Bone marrow (tissue), 2 donors: ENCODE measurements at regions not wholly inside any gene's neighbourhood (a gene's known extent, or its start where the extent isn't known, plus 50 kb on each side); places are given as distances from the start of the nearest gene placed in this dataset.
"Not testable (repeated sequence)": the region's sequence is repeated elsewhere in the genome, so short reads cannot be mapped to it uniquely, and the experiment has no call there.

Experiments
- DNase-seq, 2 donors: peaks; one replicate each; lab custom pipeline; 2025; lab: John Stamatoyannopoulos, UW

DNA sequence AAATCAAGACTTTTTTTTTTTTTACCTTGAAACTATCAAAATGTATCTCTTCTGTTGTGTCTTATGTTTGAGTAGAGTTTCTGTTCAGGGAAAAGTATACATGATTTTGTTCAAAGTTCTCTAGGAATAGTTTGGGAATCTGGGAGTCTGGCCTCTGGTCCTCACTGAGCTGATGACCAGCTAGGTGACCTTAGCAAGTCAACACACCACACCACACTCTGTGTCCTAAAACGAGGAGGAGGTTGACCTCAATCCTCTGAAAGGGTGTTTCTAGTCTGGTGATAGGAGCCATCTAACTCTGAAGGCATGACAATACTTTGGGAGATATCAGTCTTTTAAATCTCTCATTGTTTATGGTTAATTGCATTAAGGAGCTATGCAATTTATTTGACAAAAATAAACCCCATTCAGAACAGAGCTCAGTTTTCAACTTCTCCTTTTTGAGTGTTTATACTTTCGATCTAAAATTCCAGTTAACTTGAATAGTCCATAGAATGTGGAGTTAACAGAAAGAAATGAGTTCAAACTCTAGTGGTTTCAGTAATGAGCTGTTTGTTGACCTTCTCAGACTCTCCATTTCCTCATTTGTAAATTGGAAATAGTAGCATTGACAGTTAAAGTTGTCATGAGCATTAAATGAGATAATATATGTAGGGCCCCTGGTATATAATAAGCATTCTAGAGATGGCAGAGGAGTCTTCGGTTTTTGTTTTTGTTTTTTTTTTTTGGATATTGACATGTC, 112.2 kb upstream of the LRRN1 start:
- DNase-seq: no peak

DNA sequence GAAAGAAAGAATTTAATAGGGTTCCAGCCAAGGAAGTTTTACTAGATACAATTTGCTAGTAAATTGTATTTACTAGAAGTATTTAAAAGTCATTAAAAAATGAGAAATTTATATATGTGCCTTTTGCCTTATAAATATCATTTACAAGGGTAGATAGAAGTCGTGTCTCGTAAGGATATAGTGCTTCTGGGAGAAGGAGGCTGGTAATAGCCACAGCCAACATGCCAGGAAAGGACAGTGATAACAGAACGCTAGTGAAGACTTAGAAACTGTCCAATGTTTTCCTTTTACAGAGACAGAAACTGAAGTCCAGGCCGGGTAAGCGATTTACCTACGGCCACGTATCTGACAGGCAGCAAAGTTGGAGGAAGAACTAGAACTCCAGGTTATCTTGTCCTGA, 113.5 kb upstream of the LRRN1 start:
- DNase-seq: no peak

DNA sequence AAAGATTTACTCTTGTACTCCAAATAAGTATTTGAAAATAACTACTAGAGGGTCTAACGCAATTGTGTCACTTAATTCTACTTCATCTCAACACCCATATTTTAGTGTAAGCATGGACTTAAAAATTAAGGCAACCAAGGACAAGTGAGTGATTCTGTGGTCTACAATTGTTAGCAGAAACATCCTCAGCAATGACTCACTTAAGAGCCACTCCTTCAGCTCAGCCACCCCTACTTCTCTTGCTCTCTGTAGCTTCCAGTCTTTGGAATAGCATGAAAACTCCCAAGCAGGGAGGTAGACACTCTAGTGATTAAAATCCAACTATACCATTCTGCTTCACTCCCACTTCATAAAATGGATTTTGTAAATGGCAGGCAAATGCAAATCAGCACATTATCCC, 116.0 kb upstream of the LRRN1 start:
- DNase-seq: no peak

DNA sequence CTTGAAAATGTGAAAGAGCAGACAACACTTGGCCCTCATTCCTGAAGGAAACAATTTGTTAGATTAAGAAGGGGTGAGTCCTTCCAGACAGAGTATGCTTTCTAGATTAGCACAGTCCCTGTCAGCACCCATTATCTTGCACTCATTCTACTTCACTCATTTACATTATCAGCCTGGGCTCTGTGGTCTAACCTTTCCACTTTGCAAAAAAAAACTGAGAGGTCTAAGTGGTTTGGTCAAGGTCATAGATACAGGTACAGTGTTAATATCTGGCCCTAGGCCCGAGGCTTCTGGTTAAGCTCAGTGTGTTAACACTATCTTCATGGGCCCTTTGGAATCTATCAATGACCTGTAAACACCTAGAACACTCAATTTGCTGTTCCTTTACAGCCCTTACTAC, 123.4 kb upstream of the LRRN1 start:
- DNase-seq: no peak

DNA sequence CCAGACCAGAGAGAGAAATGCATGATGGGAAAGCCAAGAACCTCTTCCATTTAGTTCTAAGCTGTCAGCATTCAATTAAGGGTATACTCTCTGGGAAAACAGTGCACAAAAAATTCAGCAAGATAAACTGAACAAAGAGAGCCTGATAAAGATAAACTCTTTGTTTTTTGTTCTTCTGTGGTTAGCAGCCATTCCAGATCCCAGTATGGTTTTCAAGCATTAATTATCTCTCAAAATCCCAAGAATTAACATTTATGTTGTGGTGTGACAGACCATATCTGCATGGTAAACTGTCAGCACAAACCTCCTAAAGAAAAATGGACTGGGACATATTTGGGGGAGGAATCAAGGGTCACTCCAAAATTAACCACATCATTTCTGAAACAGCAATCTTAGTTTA, 124.0 kb upstream of the LRRN1 start:
- no peak for DNase-seq

DNA sequence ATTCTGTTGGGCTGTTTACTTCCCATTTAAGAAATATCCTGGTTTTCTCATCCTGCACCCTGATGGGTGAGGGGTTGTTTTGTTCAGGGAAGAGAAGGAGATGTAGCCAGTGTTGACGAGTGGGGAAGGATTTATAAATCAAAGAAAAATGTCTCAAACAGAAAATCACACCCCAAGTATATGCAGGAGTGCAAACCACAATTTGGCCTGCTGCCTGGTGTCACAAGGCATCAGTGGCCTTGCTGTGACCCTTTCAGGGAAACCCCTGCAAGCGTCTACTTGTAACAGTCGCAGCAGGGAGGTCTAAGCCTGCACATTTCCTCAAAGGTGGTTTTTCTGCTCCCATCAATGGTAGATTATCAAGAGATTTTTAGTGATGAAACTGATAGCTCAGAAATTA, 132.6 kb upstream of the LRRN1 start:
- no peak for DNase-seq

DNA sequence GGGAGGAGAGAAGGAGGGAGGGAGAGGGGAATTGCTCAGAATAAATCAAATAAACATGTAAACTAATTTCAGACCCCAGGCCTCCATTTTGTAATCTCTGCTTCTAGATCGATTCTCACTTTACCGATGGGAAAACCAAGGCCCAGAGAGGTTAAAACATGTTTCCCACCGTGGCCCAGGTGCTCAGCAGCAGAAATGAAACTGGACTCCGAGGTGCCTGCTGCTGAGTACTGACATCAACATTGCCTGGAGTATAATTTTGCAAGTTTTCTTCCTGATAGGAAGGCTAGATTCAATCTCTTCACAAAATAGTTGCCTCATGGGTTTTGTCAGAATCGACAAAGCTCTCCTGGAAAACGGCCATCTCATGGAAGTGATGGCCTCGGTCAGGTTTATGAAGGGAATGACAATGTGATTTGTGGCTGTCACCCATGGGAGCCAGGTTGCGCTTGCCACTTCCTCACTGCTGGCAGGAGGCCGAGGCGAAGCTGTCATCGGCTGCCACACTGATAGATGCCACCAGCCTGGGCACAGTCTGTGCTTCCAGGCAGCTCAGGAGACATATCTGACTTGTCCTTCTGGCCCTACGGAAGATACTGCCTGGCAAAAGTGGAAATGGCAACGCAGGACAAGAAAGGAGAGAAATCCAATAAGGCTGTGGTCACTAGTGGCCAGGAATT, 133.1 kb upstream of the LRRN1 start:
- no peak for DNase-seq

DNA sequence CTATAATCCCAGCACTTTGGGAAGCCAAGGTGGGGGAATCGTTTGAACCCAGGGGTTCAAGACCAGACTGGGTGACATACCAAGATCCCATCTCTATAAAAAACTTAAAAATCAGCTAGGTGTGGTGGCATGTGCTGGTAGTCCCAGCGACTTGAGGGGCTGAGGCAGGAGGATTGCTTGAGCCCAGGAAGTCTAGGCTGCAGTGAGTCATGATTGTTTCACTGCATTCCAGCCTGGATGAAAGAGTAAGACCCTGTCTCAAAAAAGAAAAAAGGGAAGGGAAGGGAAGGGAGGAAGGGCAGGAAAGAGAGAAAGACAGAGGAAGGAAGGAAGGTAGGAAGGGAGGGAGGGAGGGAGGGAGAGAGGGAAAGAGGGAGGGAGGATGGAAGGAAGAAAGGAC, 133.7 kb upstream of the LRRN1 start:
- DNase-seq: no peak

DNA sequence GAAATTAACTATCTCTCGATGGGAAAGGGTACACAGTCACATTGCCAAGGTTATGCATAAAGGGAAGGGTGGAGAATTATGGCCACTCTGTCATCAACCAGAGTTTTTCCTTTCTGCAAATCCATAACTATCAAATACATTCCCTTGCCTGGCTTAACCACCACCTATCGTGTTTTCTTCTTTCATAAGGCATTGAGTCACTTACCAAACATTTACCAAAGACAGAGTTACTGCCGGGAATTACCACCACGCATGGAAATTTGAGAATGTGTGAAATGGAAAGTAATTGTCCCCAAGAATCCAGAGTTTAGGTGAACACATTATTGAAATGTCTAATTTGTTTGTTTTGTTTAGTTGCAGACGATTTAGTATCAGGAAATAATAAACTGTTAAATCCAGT, 134.3 kb upstream of the LRRN1 start:
- no peak for DNase-seq

DNA sequence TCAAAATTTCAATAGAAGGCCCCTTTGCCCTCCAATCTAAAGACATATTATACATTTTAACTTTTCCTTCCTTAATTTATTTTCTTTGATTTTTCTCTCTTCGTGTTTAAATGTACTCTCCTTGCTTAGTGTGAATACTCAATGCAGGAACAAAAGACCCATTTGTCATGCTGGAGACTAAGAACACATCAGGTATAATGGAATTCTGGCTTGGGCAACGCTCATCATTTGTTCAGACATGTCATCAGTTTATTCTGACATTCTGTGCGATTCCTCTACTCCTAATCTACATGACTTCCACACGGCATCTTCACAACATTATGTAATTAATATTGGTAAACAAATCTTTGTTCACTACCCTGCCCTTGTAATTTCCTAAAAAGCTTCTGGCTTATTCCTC, 136.6 kb upstream of the LRRN1 start:
- DNase-seq: no peak

DNA sequence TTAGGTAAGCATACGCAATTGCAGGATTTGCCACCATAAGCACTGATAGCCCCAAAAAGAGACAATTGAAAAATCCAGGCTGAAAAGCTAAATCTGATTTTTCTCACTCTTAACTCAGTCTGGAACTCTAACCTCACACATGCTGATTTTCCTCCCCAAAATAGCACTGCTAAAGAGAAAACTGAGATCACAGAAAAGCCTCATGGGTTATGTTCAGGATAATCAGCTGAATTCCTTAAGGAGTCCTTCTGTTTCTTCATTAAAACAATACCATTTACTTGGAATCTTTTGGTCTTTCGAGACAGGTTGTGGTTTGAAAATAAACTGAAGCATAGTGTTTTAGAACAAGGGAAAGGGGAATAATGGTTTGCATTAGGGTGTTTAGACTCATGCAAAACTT, 144.3 kb upstream of the LRRN1 start:
- no peak for DNase-seq

DNA sequence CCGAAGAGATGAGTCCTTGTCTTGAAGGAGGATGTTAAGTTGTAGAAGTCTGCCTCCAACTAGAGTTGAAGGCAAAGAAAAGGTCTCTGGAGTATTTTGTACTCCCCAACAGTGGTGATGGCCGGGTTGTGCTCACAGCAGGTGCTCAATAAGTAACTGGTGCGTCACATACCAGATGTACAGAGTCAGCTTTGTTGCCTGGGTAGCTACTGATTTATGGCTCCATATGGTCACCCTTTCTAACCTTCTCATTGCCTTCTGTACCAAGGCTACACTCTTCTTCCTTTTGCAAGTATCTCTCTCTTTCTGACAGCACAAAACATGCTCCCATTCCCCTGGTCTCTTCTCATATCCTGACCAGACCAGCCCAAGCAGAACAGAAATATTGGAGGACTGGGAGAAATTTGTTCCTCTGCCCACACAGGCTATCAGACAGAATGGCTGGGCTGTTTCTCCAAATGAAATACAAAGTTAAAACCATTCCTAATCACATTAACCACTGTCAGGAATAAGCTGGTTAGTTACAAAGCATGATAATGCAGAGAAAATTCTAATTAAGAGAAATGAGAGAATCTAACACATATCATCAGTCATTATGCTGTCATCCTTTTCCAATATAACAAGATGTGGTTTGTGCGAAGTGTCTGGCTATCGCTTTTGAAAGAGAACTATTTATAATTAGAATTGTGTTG, 150.1 kb upstream of the LRRN1 start:
- no peak for DNase-seq

DNA sequence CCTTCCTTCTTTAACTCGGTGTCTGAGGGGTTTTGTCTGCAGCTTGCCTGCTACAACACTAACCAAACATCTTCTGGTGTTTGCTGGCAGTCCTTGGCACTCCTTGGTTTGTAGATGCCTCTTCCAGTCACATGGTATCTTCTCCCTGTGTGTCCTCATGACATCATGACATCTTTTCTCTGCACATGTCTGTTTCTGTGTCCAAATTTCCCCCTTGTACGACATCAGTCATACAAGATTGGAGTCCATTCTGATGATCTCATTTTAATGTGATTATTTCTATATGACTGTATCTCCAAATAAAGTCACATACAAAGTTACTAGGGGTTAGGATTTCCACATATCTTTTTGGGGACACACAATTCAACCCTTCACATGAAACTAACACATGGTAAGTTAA, 152.3 kb upstream of the LRRN1 start:
- DNase-seq: no peak

DNA sequence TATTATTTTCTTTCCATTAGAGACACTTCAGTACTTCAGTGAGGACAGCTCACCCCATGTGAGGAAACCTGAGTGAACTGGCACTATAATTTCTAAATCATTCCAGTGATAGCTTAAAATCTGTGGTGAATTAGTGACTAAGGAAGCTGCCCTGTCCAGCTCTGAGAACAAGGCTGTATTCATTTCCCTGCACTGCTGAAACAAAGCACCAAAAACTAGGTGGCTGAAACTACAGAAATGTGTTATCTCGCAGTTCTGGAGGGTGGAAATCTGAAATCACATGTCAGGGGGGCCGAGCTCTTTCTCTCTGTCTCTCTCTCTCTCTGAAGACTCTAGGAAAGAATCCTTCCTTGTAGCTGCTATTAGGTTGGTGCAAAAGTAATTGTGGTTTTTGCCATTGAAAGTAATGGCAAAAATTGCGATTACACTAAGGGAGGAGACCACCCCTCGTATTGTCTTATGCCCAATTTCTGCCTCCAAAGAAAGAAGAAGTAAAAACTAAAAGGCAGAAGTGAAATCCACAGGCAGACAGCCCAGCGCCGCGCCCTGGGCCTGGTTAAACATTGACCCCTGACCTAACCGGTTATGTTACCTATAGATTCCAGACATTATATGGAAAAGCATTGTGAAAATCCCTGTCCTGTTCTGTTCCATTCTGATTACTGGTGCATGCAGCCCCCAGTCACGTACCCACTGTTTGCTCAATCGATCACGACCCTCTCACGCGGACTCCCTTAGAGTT, 153.0 kb upstream of the LRRN1 start:
- DNase-seq: not testable (repeated sequence)

DNA sequence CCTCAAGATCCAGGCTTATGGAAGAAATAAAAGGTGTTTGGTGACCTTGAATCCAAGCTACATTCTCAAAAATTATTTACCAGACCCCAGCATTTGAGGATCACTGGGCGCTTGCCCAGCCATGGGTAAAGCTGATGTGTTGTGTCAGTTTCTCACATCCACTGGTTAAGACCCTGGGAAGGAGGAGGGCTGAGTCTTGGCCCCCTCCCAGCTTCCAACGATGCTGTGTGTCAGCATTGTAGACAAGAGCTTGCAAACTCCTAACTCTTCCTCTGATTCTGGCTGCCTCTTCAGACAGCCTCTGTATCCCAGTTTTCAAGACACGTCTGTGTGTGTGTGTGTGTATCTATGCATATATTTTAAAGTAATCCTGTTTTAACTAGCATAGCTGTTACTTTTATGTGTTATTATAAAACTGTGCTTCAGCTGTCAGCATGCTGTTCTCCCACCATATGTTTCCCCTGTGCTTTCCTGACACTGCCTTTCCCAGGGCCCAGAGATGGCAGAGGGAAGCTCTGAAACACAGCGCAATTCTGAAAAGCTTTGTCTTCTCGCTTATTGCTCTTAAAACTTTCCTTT, 157.3 kb upstream of the LRRN1 start:
- DNase-seq: no peak

DNA sequence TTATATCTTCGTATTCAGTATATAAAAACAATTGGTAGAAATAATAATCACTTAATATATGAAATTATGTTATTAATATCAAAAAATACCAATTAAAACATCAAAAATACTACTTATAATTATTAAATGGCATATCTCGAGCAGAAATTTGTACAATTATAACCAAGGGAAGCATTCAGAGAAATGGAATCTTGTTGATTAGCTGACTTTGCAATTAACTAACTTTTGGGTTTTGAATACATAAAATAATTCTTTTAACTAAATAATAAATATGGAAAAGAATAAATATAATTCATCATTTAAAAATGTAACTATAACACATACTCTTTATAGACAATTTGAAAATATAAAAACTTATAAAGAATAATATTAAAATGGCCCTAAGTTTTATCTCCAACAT, 160.2 kb upstream of the LRRN1 start:
- no peak for DNase-seq

DNA sequence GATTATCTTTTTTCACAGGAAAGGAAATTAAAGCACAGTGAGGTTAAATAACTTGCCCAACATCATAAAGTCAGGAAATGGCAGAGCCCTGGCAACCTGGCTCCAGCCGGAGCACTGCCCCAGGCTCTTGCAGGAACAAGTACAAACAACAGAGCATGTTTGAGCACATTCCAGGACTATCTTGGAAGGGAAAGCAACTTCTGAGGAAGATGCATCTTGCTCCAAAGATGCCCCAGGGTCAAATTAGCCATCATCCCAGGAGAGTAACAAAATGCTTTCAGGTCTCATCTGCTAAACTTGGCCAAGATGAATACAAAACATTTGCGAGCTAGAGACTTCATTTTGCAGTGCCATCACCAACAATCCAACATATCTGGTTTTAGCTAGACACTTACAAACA, 162.4 kb upstream of the LRRN1 start:
- DNase-seq: no peak

DNA sequence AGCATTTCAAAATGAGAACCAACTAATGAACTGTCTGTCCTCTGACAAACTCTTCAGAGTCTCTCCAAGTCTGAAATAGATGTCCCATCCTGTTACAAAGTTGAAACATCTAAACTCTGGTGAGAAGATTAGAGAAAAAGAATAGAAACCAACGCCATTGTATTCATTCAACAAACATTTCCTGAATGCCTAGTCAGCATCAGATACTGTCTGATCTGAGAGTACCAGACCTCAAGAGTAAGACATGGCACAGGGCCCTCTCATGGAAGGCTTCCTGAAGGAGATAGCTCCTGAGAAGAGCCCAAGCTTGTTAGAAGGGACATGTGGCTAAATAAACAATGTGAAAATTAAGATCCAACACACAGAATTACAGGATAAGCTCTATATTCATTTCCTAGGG, 164.1 kb upstream of the LRRN1 start:
- DNase-seq: no peak

DNA sequence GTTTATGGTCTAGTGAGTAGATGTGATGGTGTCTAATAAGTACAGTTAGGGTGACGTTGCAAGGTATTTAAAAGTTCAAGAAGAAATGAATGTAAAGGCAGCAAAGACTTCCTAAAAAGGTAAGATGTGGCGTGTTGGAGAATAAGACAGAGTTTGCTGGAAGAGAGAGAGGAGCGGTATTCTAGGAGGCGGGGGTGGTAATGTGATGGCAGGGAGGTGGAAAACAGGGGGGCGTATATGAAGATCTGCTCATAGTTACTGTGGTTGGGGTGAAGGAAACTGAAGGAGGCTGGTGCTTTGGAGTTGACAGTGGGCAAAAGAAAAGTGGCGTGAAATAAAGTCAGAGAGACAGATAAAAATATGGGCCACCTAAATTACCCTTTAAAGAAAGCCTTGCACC, 164.9 kb upstream of the LRRN1 start:
- DNase-seq: no peak

DNA sequence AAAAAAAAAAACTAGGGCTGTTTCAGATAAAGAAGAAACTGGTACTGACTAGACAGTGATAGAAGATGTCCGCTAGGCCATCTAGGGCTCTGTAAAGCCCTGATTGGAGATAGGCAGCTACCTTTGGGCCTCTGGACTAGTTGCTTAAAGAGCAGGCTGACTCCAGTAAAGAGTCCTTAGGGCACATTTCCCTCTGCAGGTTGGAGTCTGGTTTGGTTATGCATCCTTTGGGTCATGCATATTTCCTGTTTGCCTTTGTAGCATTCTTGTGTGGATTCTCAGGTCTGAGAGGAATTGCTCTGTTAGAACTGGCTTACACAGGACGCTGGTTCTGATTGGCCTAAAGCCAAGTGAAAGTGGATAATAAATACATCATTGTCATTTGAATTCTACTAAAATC, 165.5 kb upstream of the LRRN1 start:
- no peak for DNase-seq

DNA sequence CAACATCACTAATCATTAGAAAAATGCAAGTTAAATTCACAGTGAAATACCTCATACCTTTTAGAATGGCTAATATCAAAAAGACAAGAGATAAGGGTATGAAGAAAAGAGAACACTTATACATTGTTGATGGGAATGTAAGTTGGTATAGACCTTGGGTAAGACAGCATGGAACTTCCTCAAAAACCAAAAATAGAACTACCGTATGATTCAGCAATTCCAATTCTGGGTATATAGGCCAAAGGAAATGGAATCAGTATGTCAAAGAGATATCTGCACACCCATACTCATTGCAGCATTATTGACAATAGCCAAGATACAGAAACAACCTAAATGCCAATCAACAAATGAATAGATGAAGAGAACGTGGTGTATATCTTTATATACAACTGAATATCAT, 166.8 kb upstream of the LRRN1 start:
- peak in 1 of 2 donors; percentile 87 for DNase-seq

DNA sequence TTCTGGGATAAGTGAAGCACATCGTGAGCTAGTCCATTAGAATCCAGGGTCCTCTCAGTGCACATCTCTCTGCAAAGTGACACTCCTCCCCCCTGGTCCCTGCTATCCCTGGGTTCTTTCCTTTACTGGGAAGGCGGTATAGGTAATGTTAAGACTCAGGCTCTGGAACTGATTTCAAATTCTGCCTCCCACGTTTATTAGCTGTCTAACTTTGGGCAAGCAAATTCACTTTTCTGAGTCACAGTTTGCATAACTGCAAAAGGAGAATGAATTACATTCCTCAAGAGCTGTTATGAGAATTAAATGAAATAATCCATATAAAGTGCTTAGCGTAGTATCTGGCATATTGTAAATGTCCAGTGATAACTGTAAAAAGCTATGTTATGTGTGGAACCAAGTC, 168.1 kb upstream of the LRRN1 start:
- no peak for DNase-seq
